ENCODE measurements at regions not wholly inside any gene's neighbourhood (a gene's known extent, or its start where the extent isn't known, plus 50 kb on each side); places are given as distances from the start of the nearest gene placed in this dataset.
A peak's percentile ranks its signal among the peaks of the same experiment; 100 is the strongest.

- FAIRE-seq (no peak), DNase-seq (ENCODE audit: low read depth) (peak; percentile 42)
- no peak for TF ChIP-seq CTCF (IDR thresholded peaks at IDR 0.05; ENCODE audit: insufficient read depth, low read length, severe bottlenecking)
- no peaks in the 10 kb centered on the region for H3K36me3 ChIP-seq (ENCODE audit: control insufficient read depth, insufficient read depth, low read length)
- no peaks in the 10 kb centered on the region for H3K27me3 ChIP-seq (ENCODE audit: control insufficient read depth, insufficient read depth, low read length)
- H3K4me3 ChIP-seq (ENCODE audit: low read depth, low read length), result no peak overlapping the region
Observed at GRCh38 chr16:85302018-85302847, 190.0 kb upstream of the CIBAR2 start.

GRCh38 chr16:85302848-85303353 lies 190.6 kb upstream of the CIBAR2 start:
- FAIRE-seq, result no peak

DNA sequence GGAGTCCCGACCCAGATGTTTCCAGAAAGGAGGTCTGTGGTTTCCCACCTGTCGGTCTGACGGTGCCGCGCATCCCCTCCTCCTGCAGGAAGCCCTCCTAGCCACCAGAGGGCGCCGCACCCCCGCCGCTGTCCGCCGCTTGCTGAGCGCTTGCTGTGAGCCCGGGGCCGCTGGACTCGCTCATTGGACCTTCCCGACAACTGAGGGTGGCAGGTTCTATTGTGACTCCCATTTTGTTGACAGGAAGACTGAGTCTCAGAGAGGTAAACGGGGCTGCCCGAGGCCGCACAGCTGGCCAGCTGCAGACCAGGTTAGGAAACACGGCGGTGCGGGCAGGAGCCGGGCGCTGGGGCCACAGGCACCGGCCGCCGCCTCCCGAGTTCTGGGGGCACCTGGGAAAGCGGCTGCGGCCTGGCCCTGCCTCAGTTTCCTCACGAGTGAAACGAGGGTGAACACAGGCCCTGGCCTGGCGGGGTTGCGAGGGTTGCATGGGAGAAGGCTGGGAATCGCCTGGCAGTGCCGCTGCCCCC lies 191.1 kb upstream of the CIBAR2 start:
- no peaks in the 10 kb centered on the region for H3K36me3 ChIP-seq (ENCODE audit: control insufficient read depth, insufficient read depth, low read length)
- H3K27me3 ChIP-seq (ENCODE audit: control insufficient read depth, insufficient read depth, low read length), result no peaks in the 10 kb centered on the region
- H3K4me3 ChIP-seq (ENCODE audit: low read depth, low read length), result no peak overlapping the region
- DNase-seq (ENCODE audit: low read depth), result peak; percentile 7
- no peak for FAIRE-seq
- TF ChIP-seq CTCF (IDR thresholded peaks at IDR 0.05; ENCODE audit: insufficient read depth, low read length, severe bottlenecking), result peak; percentile 89

More at GRCh38 chr16:85302848-85303353, 190.6 kb upstream of the CIBAR2 start:
- no peak overlapping the region for H3K4me3 ChIP-seq (ENCODE audit: low read depth, low read length)
- H3K36me3 ChIP-seq (ENCODE audit: control insufficient read depth, insufficient read depth, low read length), result no peaks in the 10 kb centered on the region
- TF ChIP-seq CTCF (IDR thresholded peaks at IDR 0.05; ENCODE audit: insufficient read depth, low read length, severe bottlenecking), result no peak
- DNase-seq (ENCODE audit: low read depth), result no peak
- no peaks in the 10 kb centered on the region for H3K27me3 ChIP-seq (ENCODE audit: control insufficient read depth, insufficient read depth, low read length)

DNA sequence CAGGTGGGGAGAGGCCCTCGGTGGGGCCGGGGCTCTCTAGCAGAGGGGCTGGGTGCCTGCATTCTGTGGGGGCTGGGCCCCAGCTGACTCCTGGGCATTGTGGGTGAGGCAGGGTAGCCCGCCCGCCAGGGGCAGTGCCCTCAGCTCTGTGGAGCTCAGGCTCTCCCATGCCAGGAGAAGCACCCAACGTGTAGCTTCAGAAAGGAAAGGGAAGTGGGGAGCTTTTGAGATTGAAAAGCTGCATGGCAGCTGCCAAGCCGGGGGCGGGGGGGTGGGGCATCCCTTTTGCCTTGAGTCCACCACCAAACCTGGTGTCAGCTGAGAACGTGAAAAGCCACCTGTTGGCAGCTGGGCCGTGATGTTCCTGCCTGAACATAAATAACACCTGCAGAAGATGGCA lies 192.1 kb upstream of the CIBAR2 start:
- DNase-seq (ENCODE audit: low read depth), result no peak
- H3K4me3 ChIP-seq (ENCODE audit: low read depth, low read length), result no peak overlapping the region
- no peak for FAIRE-seq
- no peaks in the 10 kb centered on the region for H3K27me3 ChIP-seq (ENCODE audit: control insufficient read depth, insufficient read depth, low read length)
- no peak for TF ChIP-seq CTCF (IDR thresholded peaks at IDR 0.05; ENCODE audit: insufficient read depth, low read length, severe bottlenecking)
- H3K36me3 ChIP-seq (ENCODE audit: control insufficient read depth, insufficient read depth, low read length), result no peaks in the 10 kb centered on the region

DNA sequence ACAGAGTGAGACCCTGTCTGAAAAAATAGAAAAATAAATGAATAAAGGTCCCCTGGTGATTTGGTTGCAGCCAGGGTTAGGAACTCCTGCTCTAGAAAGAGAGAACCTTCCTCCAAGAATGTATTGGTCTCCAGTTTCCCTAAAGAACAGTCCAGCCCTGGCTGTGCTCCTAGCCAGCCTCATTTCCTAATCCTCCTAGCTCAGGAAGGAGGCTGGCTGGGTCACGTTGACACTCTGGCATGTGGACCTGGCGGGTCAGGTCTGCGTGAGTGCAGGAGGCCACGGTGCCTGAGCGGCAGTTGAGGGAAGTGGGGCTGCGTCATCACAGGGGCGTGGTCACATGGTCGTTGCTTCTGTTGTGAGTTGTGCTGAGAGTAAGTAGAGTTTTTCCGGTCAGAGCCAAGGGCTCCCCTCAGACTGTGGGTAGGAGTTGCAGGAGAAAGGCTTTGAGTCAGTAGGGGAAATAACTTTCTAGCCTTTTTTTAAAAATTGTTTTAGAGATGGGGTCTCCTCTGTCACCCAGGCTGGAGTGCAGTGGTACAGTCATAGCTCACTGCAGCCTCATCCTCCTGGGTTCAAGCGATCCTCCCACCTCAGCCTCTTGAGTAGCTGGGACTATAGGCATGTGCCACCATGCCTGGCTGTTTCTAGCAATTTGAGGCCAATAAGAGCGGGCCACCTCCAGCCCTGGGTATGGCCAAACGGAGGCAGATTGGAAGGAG lies 194.0 kb upstream of the CIBAR2 start:
- TF ChIP-seq CTCF (IDR thresholded peaks at IDR 0.05; ENCODE audit: insufficient read depth, low read length, severe bottlenecking), result no peak
- no peaks in the 10 kb centered on the region for H3K27me3 ChIP-seq (ENCODE audit: control insufficient read depth, insufficient read depth, low read length)
- peak; percentile 86 for DNase-seq (ENCODE audit: low read depth)
- no peaks in the 10 kb centered on the region for H3K36me3 ChIP-seq (ENCODE audit: control insufficient read depth, insufficient read depth, low read length)
- no peak overlapping the region for H3K4me3 ChIP-seq (ENCODE audit: low read depth, low read length)
- FAIRE-seq, result no peak

Measured in bronchial epithelial cell (primary cell).